Globus pallidus (tissue), 1 donor: ENCODE measurements at regions not wholly inside any gene's neighbourhood (a gene's known extent, or its start where the extent isn't known, plus 50 kb on each side); places are given as distances from the start of the nearest gene placed in this dataset.
"Not testable (repeated sequence)": the region's sequence is repeated elsewhere in the genome, so short reads cannot be mapped to it uniquely, and the experiment has no call there.

ENCODE experiments used
- DNase-seq: peaks from one replicate; pipeline ENCODE4 v3.0.0-alpha.2; 2015; ENCODE audit warnings: low spot score

DNA sequence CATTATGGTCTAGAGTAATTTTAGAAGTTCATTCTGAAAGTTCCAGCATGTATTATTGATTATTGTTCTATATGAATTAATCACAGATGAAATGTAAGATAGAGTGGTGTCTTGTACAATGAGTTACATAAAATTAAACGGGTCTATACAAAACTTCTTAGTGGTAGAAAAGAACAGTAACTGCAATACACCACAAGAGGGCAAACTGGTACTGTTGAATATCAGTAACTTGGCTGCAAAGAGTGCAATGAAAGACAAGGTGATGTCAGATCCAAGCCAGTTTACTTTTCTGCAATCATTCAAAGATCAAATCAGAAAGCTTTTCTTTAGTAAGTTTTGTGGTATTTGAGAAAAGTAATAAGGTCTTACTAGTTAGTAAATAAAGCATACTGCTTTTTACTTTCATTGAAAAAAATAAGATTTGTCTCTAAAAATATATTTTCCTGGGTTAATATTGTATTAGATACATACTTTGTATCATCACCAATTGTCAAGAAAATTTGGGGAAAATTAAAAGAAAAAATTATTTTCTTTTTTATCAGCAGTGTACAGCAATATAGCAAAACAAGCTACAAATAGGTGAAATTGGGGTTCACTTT lies 66.4 kb upstream of the BTG3 start:
- peak; percentile 76 for DNase-seq

GRCh38 chr21:17676930-17677329 lies 64.2 kb upstream of the BTG3 start:
- DNase-seq = not testable (repeated sequence)

DNA sequence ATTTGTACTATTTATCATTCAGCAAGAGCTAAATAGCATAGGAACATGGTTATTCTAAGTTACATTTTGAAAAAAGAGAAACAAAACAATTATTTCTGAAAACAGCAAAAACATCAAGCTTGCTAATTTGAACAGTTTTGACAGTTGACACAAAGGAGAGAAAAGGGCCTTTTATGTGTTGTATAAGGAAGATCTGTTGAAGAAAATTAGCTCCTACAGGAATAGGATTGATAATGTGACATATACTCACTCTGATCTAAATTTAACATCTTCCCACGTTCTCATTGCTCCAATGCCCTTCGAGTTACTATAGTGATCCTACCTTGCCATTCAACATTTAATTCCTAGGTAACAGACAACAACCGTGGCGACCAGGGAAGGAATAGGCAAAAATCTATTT lies 61.4 kb upstream of the BTG3 start:
- DNase-seq = no peak

- DNase-seq = no peak
These were observed 60.7 kb upstream of the BTG3 start for GRCh38 chr21:17673261-17674020.

DNA sequence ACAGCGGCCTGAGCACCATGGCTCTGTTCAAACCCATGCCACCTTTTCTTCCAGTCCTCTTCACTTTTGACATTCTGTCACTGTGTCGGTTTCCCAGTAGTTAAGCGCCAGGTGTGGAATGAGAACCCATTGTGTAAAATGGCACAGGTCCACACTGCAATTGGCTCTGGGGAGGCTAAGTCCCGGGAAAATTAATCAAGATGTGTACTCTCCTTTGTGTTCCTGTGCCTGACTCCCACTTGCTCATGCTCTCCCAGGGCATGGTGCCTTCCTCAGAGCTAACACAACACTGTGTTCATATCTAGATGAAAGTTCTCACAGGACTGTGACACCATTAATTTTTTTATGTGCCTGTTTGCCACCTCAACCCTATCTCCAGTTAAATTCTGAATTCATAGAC lies 59.0 kb upstream of the BTG3 start:
- DNase-seq = no peak

DNA sequence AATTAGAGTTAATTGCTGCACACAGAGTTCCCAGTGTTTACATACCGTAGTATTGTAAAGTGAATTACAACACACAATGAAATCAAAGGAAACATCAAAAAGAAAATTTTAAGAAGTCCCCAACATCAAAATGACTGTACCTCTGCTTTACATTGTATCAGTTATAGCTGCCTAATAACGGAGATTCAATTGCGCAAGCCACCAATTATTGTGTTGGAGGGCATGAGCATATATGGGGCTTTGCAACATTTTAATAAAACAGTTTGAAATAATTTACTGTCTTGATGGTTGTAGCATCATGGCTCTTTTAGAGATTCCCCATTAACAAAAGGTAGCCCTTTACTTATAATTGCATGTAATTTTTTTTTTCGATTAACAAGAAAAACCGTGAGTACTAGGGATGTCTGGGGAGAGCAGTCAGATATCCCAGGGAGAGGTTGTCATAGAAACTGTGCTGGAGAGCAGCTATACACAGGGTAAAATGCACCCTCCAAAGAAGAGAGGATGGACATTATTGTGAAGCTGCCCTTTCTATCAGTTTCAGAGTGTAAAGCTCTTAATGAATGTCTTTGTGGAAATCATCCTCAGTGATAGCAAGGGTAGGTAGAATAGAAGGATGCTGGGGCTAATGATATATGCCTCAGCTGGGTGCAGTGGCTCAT lies 55.9 kb upstream of the BTG3 start:
- DNase-seq = no peak

- DNase-seq = no peak
These were observed 54.6 kb upstream of the BTG3 start for GRCh38 chr21:17667256-17667655.
